ENCODE measurements at regions not wholly inside any gene's neighbourhood (a gene's known extent, or its start where the extent isn't known, plus 50 kb on each side); places are given as distances from the start of the nearest gene placed in this dataset.
A peak's percentile ranks its signal among the peaks of the same experiment; 100 is the strongest.

GRCh38 chr12:92539976-92540781 lies 162.6 kb upstream of the PLEKHG7 start:
- no peak for ATAC-seq (ENCODE audit: low read depth)
- no peaks in the 10 kb centered on the region for H3K27me3 ChIP-seq (ENCODE audit: insufficient read depth, poor library complexity, severe bottlenecking)
- H3K4me3 ChIP-seq (ENCODE audit: severe bottlenecking): no peak overlapping the region
- no peak for DNase-seq (ENCODE audit: low spot score)
- H3K9me3 ChIP-seq (ENCODE audit: severe bottlenecking): no peaks in the 10 kb centered on the region
- no peak overlapping the region for H3K27ac ChIP-seq (ENCODE audit: poor library complexity, severe bottlenecking)
- TF ChIP-seq CTCF (IDR thresholded peaks at IDR 0.05; ENCODE audit: poor library complexity, severe bottlenecking): no peak
- H3K36me3 ChIP-seq (ENCODE audit: low read depth): no peaks in the 10 kb centered on the region
- peaks cover 13% of the 10 kb centered on the region for H3K4me1 ChIP-seq (ENCODE audit: insufficient read depth, poor library complexity, severe bottlenecking)

DNA sequence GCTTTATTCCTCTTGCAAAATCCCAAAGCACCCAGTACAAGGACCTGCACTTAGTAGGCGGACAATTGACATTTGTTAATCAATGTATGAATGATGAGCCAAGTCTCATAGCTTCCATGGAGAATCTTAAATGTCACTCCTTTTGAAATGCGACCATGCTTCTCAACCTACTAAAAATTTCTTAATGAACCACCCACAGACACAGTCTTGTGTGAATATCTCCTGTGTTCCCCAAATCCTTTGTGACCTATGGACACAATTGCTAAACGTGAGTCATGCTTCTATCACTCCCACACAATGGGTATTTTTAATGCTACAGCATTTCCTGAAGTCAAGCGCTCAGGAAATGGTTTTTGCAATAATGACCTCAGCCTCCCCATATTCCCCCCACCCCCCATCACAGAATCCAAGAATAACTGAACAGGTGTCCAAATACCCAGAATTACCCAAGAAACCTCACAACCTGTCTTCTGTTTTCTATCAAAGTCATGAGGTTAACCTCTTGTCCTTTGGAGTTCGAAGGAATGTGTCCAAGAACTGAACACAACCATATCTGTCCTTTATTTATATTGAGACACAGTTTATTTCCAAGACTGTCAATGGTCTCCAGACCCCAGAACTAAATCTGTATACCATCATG lies 163.6 kb upstream of the PLEKHG7 start:
- Histone ChIP-seq H3K27me3 (ENCODE audit: insufficient read depth, poor library complexity, severe bottlenecking) (no peaks in the 10 kb centered on the region), H3K4me3 (ENCODE audit: severe bottlenecking) (no peak overlapping the region), H3K27ac (ENCODE audit: poor library complexity, severe bottlenecking) (no peak overlapping the region), H3K4me1 (ENCODE audit: insufficient read depth, poor library complexity, severe bottlenecking) (peaks cover 13% of the 10 kb centered on the region), H3K9me3 (ENCODE audit: severe bottlenecking) (no peaks in the 10 kb centered on the region), H3K36me3 (ENCODE audit: low read depth) (no peaks in the 10 kb centered on the region)
- no peak for TF ChIP-seq CTCF (IDR thresholded peaks at IDR 0.05; ENCODE audit: poor library complexity, severe bottlenecking)
- peak; percentile 94 for ATAC-seq (ENCODE audit: low read depth)
- no peak for DNase-seq (ENCODE audit: low spot score)

DNA sequence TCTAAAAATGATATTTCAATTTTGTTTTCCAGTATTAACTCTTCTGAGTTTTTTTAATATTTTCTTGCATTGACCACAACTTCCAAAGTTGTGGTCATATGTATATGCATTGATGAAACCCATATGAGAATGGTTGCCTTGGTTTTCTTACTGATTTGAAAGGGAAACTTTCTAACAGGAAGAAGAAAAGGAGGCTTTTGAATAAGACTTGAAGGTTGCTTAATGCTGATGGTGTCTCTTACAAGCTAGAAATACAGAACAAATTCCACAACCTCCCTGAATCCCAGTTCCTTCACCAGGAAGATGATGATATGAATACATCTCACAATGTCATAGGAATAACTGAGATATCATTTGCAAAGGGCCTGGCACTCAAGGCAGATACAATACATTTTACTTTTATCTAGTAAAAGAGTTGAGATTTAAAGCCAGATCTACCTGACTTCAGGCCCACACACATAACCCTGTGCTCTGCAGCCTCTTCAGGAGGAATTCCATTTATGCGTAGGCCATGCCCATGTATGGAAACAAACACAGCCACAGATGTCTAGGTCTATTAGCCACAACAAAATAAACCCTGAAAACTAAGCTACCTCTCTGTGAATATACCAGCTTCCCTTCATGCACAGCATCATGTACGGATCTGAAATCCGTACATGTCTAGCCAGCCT lies 165.4 kb upstream of the PLEKHG7 start:
- Histone ChIP-seq H3K36me3 (ENCODE audit: low read depth) (no peaks in the 10 kb centered on the region), H3K27me3 (ENCODE audit: insufficient read depth, poor library complexity, severe bottlenecking) (no peaks in the 10 kb centered on the region), H3K4me1 (ENCODE audit: insufficient read depth, poor library complexity, severe bottlenecking) (peaks cover 13% of the 10 kb centered on the region), H3K27ac (ENCODE audit: poor library complexity, severe bottlenecking) (no peak overlapping the region), H3K9me3 (ENCODE audit: severe bottlenecking) (no peaks in the 10 kb centered on the region), H3K4me3 (ENCODE audit: severe bottlenecking) (no peak overlapping the region)
- ATAC-seq (ENCODE audit: low read depth) (no peak), DNase-seq (ENCODE audit: low spot score) (no peak)
- no peak for TF ChIP-seq CTCF (IDR thresholded peaks at IDR 0.05; ENCODE audit: poor library complexity, severe bottlenecking)

- no peak overlapping the region for H3K27ac ChIP-seq (ENCODE audit: poor library complexity, severe bottlenecking)
- DNase-seq (ENCODE audit: low spot score) (no peak), ATAC-seq (ENCODE audit: low read depth) (no peak)
- no peaks in the 10 kb centered on the region for H3K9me3 ChIP-seq (ENCODE audit: severe bottlenecking)
- H3K4me1 ChIP-seq (ENCODE audit: insufficient read depth, poor library complexity, severe bottlenecking): peaks cover 13% of the 10 kb centered on the region
- H3K27me3 ChIP-seq (ENCODE audit: insufficient read depth, poor library complexity, severe bottlenecking): no peaks in the 10 kb centered on the region
- H3K4me3 ChIP-seq (ENCODE audit: severe bottlenecking): no peak overlapping the region
- no peaks in the 10 kb centered on the region for H3K36me3 ChIP-seq (ENCODE audit: low read depth)
- TF ChIP-seq CTCF (IDR thresholded peaks at IDR 0.05; ENCODE audit: poor library complexity, severe bottlenecking): no peak
Observed at GRCh38 chr12:92535961-92536360, 166.8 kb upstream of the PLEKHG7 start.
